ENCODE measurements at regions not wholly inside any gene's neighbourhood (a gene's known extent, or its start where the extent isn't known, plus 50 kb on each side); places are given as distances from the start of the nearest gene placed in this dataset.

- TF ChIP-seq CTCF (IDR thresholded peaks at IDR 0.05) (no peak), POLR2A (IDR thresholded peaks at IDR 0.05) (no peak), POLR2AphosphoS5 (IDR thresholded peaks at IDR 0.05) (no peak)
Measured at GRCh38 chr5:128002425-128002824, 81.1 kb upstream of the SLC12A2 start.

All from sigmoid colon (tissue), 4 donors.